ENCODE measurements at regions not wholly inside any gene's neighbourhood (a gene's known extent, or its start where the extent isn't known, plus 50 kb on each side); places are given as distances from the start of the nearest gene placed in this dataset.
"Not testable (repeated sequence)": the region's sequence is repeated elsewhere in the genome, so short reads cannot be mapped to it uniquely, and the experiment has no call there.

- TF ChIP-seq, protein P1, sequence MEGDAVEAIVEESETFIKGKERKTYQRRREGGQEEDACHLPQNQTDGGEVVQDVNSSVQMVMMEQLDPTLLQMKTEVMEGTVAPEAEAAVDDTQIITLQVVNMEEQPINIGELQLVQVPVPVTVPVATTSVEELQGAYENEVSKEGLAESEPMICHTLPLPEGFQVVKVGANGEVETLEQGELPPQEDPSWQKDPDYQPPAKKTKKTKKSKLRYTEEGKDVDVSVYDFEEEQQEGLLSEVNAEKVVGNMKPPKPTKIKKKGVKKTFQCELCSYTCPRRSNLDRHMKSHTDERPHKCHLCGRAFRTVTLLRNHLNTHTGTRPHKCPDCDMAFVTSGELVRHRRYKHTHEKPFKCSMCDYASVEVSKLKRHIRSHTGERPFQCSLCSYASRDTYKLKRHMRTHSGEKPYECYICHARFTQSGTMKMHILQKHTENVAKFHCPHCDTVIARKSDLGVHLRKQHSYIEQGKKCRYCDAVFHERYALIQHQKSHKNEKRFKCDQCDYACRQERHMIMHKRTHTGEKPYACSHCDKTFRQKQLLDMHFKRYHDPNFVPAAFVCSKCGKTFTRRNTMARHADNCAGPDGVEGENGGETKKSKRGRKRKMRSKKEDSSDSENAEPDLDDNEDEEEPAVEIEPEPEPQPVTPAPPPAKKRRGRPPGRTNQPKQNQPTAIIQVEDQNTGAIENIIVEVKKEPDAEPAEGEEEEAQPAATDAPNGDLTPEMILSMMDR (IDR thresholded peaks at IDR 0.05) = no peak
- Histone ChIP-seq H3K36me3 (no peaks in the 10 kb centered on the region), H3K4me1 (peaks cover 0 to 13% (median 0%) of the 10 kb centered on the region in 9 donors), H3K27me3 (no peaks in the 10 kb centered on the region), H3K9me3 (peaks cover 0 to 3% (median 0%) of the 10 kb centered on the region in 11 donors), H3K27ac (no peak overlapping the region), H3K4me3 (no peak overlapping the region)
- no peak for ATAC-seq
- 90 to 94% methylated on average over 1 of the region's 1 CpG for WGBS, 2 donors
- intact Hi-C loops (cut with DNase I) = no loop called here
- no peak for DNase-seq
Measured at GRCh38 chr15:87706001-87706400, 550.5 kb downstream of the NTRK3 start.

- H3K9me3 ChIP-seq = peaks cover 0 to 3% (median 0%) of the 10 kb centered on the region in 11 donors
- TF ChIP-seq, protein P1 (IDR thresholded peaks at IDR 0.05) = no peak
- WGBS, 2 donors = 70 to 80% methylated on average over 5 of the region's 5 CpGs
- H3K4me3 ChIP-seq = no peak overlapping the region
- intact Hi-C loops (cut with DNase I) = no loop called here
- DNase-seq (no peak), ATAC-seq (no peak)
- H3K4me1 ChIP-seq = peaks cover 0 to 11% (median 0%) of the 10 kb centered on the region in 9 donors
- no peaks in the 10 kb centered on the region for H3K27me3 ChIP-seq
- H3K36me3 ChIP-seq = no peaks in the 10 kb centered on the region
- H3K27ac ChIP-seq = no peak overlapping the region
Measured at GRCh38 chr15:87704276-87704675, 552.3 kb downstream of the NTRK3 start.

DNA sequence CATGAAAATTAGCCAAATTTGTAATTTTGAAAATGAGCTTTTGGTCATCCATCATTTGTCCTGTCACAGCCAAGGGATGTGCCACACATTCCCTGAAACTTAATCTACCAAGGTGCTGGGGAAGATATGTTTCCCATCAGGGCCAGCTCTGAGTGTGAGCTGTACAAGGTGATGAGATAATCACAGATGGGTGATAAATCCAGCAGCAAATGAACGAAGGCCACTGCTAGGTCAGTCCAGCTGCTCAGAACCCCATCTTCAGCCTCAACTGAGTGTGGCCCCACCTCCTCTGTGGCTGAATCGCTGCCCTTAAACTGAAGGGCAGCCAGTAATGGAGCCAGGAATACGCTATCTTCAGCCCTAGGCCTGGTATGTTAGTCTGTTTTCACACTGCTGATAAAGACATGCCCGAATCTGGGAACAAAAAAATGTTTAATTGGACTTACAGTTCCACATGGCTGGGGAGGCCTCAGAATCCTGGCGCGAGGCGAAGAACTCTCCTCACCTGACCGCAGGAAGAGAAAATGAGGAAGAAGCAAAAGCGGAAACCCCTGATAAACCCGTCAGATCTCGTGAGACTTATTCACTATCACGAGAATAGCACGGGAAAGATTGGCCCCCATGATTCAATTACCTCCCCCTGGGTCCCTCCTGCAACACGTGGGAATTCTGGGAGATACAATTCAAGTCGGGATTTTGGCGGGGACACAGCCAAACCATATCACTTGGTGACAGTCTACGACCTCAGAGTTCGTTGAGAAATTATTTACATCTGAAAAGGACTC is 553.0 kb downstream of the NTRK3 start:
- 39 to 47% methylated on average over 18 of the region's 18 CpGs for WGBS, 2 donors
- H3K27ac ChIP-seq = peak overlapping the region in 2 of 10 donors; percentile 31 to 51
- peak in 7 of 8 donors; percentile 42 to 88 (median 61) for ATAC-seq

DNA sequence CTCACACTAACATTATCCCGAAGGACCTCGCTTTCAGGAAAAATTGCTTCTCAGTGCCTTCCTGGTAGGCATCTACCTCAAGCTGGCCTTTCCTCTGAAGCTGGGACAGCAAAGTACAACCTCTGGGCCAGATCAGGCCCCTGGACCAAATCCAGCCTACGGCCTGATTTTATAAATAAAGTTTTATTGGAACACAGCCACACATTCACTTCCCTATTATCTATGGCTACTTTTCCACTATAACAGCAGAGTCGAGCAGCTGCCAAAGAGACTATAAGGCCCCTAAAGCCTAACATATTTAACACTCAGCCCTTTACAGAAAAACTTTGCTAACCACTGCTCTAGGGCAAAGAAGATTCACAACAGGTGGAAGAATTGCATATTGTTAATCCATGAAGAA is 554.3 kb downstream of the NTRK3 start:
- 76 to 80% methylated on average over 4 of the region's 4 CpGs for WGBS, 2 donors
- DNase-seq = no peak
- peaks cover 0 to 11% (median 0%) of the 10 kb centered on the region in 9 donors for H3K4me1 ChIP-seq
- TF ChIP-seq, protein P1 (IDR thresholded peaks at IDR 0.05) = no peak
- no peak for ATAC-seq
- H3K27me3 ChIP-seq = no peaks in the 10 kb centered on the region
- intact Hi-C loops (cut with DNase I) = no loop called here
- H3K27ac ChIP-seq = no peak overlapping the region
- peaks cover 0 to 18% (median 0%) of the 10 kb centered on the region in 11 donors for H3K9me3 ChIP-seq
- H3K4me3 ChIP-seq = no peak overlapping the region
- H3K36me3 ChIP-seq = no peaks in the 10 kb centered on the region

More for the DNA sequence above, 553.0 kb downstream of the NTRK3 start:
- H3K36me3 ChIP-seq = no peaks in the 10 kb centered on the region
- H3K4me1 ChIP-seq = peaks cover 0 to 11% (median 0%) of the 10 kb centered on the region in 9 donors
- TF ChIP-seq, protein P1 (IDR thresholded peaks at IDR 0.05) = no peak
- H3K4me3 ChIP-seq = no peak overlapping the region
- DNase-seq = no peak
- no peaks in the 10 kb centered on the region for H3K27me3 ChIP-seq
- intact Hi-C loops (cut with DNase I) = no loop called here
- H3K9me3 ChIP-seq = peaks cover 0 to 7% (median 0%) of the 10 kb centered on the region in 11 donors

GRCh38 chr15:87698467-87698866 is 558.1 kb downstream of the NTRK3 start:
- H3K4me1 ChIP-seq; intact Hi-C loops (cut with DNase I); H3K27me3 ChIP-seq; ATAC-seq; H3K27ac ChIP-seq; H3K36me3 ChIP-seq; DNase-seq; H3K4me3 ChIP-seq: not testable (repeated sequence)
- WGBS, 2 donors = 83 to 86% methylated on average over 2 of the region's 2 CpGs
- peaks cover 0 to 28% (median 0%) of the 10 kb centered on the region in 11 donors for H3K9me3 ChIP-seq
